Epithelial cell of proximal tubule (primary cell): ENCODE measurements at regions not wholly inside any gene's neighbourhood (a gene's known extent, or its start where the extent isn't known, plus 50 kb on each side); places are given as distances from the start of the nearest gene placed in this dataset.

Experiments
- DNase-seq: peaks from one replicate; pipeline ENCODE4 v3.0.0-alpha.2; 2011; ENCODE audit warnings: low read depth
- H3K4me3 ChIP-seq: 2 replicates; pipeline ENCODE4 v1.5.1; 2011; ENCODE audit warnings: low read depth, mild to moderate bottlenecking, low read length
- TF ChIP-seq, protein P1 (sequence below): conservative IDR thresholded peaks from 2 replicates; pipeline ENCODE4 v1.5.1; 2012; ENCODE audit warnings: low read depth, mild to moderate bottlenecking, low read length

DNA sequence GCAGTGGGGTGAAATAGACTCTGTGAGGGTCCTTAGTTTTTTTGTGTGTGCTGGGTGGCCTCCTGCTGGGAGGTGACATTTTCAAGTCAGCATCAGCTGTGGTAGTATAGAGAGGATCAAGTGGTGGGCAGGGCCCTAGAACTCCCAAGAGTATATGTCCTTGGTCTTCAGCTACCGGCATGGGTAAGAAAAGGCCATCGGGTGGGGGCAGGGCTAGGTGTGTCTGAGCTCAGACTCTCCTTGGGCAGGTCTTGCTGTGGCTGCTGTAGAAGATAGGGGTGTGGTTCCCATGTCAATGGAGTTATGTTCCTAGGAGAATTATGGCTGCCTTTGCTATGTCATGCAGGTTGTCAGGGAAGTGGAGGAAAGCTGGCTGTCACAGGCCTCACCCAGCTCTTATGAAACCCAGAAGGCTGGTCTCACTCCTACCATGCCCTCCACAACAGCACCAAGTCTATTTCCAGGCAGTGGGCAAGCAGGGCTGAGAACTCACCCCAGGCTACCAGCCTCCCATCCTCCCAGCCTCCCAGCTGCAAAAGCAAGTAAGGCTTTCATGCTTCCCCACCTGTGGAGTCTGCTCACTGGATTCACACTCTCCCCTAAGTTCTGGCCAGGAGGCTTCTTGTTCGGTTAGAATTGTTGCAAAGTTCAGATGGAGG is 130.6 kb upstream of the SOX1 start:
- H3K4me3 ChIP-seq: no peak overlapping the region
- TF ChIP-seq, protein P1, sequence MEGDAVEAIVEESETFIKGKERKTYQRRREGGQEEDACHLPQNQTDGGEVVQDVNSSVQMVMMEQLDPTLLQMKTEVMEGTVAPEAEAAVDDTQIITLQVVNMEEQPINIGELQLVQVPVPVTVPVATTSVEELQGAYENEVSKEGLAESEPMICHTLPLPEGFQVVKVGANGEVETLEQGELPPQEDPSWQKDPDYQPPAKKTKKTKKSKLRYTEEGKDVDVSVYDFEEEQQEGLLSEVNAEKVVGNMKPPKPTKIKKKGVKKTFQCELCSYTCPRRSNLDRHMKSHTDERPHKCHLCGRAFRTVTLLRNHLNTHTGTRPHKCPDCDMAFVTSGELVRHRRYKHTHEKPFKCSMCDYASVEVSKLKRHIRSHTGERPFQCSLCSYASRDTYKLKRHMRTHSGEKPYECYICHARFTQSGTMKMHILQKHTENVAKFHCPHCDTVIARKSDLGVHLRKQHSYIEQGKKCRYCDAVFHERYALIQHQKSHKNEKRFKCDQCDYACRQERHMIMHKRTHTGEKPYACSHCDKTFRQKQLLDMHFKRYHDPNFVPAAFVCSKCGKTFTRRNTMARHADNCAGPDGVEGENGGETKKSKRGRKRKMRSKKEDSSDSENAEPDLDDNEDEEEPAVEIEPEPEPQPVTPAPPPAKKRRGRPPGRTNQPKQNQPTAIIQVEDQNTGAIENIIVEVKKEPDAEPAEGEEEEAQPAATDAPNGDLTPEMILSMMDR: no peak
- no peak for DNase-seq

DNA sequence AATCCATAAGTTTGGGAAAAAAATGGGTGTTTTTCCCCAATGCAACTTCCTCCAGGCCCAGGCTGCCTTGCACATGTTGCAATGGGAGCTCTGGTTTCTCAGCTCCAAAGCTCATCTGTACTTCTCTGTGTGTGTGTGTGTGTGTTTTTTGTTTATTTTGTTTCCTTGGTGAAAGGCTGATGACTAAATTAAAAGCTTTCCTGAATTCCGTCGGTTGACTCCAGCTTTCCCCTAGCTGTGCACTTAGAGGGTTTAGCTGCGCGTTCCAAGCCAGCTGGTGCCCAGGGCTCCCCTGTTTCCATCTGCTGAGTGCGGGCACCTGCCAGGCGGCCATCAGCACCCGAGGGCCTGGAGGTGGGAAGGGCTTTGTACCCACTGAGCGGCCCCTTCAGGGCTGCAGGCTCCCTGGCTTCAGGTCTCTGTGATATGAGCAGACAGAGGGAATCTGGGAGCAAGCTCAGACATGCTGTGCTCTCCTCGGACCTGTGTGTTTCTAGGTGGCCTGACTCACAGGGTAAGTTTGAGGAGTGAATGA is 129.1 kb upstream of the SOX1 start:
- TF ChIP-seq, protein P1: no peak
- no peak overlapping the region for H3K4me3 ChIP-seq
- DNase-seq: no peak

DNA sequence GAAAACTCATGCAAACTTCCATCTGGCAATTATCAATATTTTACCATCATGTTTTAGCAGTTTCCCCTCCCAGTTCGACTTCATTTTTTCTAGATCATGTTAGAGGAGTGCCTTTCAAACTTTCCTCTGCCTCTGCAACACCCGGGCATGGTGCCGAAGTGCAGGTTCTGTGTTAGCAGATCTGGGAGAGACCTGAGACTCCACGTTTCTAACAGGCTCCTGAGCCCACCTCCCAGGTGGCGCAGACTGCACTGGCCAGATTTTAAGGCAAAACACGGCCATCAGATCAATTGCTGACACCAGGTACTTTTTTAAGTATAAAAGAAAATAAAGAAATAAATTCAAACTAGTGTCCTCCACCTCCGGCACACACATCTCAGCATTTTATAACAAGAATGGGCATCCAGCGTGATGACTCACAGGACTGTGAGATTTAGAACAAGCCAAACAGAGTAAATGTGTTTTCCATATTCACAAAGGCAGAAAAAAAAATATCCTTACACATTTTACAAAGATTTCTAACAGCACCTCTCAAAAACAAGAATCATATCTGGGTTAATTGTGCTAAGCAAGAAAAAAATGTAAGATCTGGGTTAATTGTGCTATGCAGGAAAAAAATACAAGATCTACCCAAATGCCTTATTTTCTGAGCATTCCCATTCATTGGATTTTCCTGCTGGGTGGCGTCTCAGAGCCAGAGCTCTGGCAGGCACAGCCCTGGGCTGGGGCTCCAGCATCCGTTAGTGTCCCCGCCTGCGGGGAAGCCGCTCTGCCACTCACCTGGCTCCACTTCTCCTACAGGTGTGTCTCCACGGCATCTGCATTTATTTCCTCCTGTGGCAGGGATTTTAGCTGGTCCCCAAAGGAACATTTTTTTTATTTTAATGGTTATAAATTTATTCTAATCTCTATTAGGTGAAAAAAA is 127.9 kb upstream of the SOX1 start:
- TF ChIP-seq, protein P1: no peak
- H3K4me3 ChIP-seq: no peak overlapping the region
- DNase-seq: no peak

DNA sequence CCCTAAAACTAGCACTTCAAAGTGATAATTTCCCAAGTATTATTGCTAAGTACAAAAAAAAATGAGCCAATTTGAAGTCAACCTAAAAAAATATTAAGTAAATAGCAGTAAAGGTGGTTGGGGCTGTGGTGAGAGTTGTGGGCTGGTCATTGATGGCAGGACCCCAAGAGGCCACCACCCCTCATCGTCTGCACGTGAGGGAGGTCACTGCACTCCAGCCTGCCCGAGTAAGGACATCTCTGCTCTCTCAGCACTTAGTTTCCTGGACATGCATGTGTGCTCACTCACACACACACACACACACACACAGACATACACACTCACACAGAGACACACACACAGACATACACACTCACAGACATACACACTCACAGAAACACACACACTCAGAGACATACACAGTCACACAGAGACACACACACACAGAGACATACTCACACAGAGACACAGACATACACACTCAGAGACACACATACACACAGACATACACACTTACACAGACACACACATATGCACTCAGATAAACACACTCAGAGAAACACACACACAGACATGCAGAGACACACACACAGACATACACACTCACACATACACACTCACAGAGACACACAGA is 127.2 kb upstream of the SOX1 start:
- no peak overlapping the region for H3K4me3 ChIP-seq
- DNase-seq: no peak
- TF ChIP-seq, protein P1: no peak

DNA sequence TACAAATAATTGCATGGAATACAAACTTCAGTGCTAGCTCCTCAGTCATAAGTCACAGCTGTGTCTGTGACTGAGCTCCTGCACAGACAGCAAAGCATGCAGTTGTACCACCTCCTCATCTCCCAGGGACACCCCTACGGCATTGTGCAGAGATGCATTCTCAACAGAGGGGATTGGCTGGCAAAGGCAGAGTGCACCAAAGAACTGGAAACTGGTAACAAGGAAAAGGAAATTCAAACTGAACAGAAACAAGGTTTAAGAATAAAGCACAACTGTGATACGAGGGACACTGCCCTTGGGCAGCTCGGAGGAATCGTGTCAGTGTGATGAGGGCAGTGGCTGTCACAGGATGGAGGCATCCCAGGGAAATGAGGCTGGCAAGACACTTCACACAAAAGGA is 126.1 kb upstream of the SOX1 start:
- no peak for DNase-seq
- H3K4me3 ChIP-seq: no peak overlapping the region
- TF ChIP-seq, protein P1: no peak

DNA sequence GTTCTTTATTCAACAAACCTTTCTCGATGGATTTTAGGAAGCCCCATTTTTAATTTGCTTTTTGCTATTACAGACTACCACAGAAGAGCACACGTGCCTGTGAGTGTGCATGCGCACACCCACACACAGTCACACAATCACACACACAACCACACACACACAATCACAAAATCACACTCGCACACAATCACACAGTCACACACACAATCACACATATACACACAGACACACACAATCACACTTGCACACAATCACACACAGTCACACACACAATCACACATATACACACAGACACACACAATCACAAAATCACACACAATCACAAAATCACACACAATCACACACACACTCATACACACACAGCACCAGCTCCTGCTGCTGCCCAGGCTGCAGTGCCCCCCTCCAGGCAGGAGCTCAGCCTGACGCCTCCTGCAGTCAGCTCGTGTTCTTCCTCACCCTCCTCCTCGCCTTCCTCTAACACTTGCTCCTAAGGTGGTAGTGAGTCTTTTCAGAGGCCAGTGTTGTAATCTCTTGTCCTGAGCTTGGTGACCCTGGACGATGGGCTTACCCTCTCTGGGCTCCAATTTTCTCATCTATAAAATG is 125.0 kb upstream of the SOX1 start:
- TF ChIP-seq, protein P1: no peak
- H3K4me3 ChIP-seq: no peak overlapping the region
- DNase-seq: no peak
